DND-41 (cell line): ENCODE measurements at regions not wholly inside any gene's neighbourhood (a gene's known extent, or its start where the extent isn't known, plus 50 kb on each side); places are given as distances from the start of the nearest gene placed in this dataset.

Experiments used
- ATAC-seq: fragments of 200-7000 bp; cut with Tn5 transposase; 3 replicates; pipeline ENCODE4 v1.9.1; 2021; ENCODE audit warnings: low read depth; ENCODE audit not compliant: insufficient read depth
- DNase-seq: peaks from one replicate; pipeline ENCODE4 v3.0.0-alpha.2; 2020
- H2AFZ ChIP-seq: 2 replicates; pipeline ENCODE4 v1.6.0; 2012; ENCODE audit warnings: low read depth, low read length
- H3K27ac ChIP-seq: 2 replicates; pipeline ENCODE4 v1.5.1; 2012; ENCODE audit warnings: low read length, inconsistent platforms
- H3K27me3 ChIP-seq: fragments of 200-600 bp; sonication (generic); 2 replicates; pipeline ENCODE4 v1.6.0; 2012; ENCODE audit warnings: low read length, mild to moderate bottlenecking, inconsistent platforms; ENCODE audit not compliant: insufficient read depth, poor library complexity
- H3K36me3 ChIP-seq: 2 replicates; pipeline ENCODE4 v1.5.1; 2012; ENCODE audit warnings: low read length, inconsistent platforms; ENCODE audit not compliant: insufficient read depth
- H3K4me1 ChIP-seq: 2 replicates; pipeline ENCODE4 v1.5.1; 2012; ENCODE audit warnings: mild to moderate bottlenecking, low read length; ENCODE audit not compliant: insufficient read depth
- H3K4me2 ChIP-seq: 2 replicates; pipeline ENCODE4 v1.6.0; 2012; ENCODE audit warnings: mild to moderate bottlenecking, moderate library complexity, low read length, inconsistent platforms; ENCODE audit not compliant: insufficient read depth
- H3K4me3 ChIP-seq, 2 experiments: fragments of 200-600 bp in 1 of 2; shearing (Covaris generic) in 1 of 2; 2 replicates each; pipeline ENCODE4 v1.5.1; 2012 to 2016; ENCODE audit warnings: inconsistent platforms in 2 of 2, low read length in 2 of 2, mild to moderate bottlenecking in 2 of 2, low read depth in 1 of 2, moderate library complexity in 1 of 2
- H3K79me2 ChIP-seq: 2 replicates; pipeline ENCODE4 v1.6.0; 2012; ENCODE audit warnings: low read length, inconsistent platforms; ENCODE audit not compliant: insufficient read depth
- H3K9ac ChIP-seq: 2 replicates; pipeline ENCODE4 v1.6.0; 2012; ENCODE audit warnings: low read depth, mild to moderate bottlenecking, inconsistent platforms, low read length, moderate library complexity
- H3K9me3 ChIP-seq: 2 replicates; pipeline ENCODE4 v1.5.1; 2012; ENCODE audit warnings: low read length, moderate library complexity, mild to moderate bottlenecking, inconsistent platforms; ENCODE audit not compliant: insufficient read depth, severe bottlenecking
- H4K20me1 ChIP-seq: 2 replicates; pipeline ENCODE4 v1.6.0; 2012; ENCODE audit warnings: low read length; ENCODE audit not compliant: insufficient read depth
- EZH2 ChIP-seq: IDR thresholded peaks from 3 replicates; pipeline ENCODE4 v1.6.1; 2012; ENCODE audit warnings: borderline replicate concordance, low read depth, mild to moderate bottlenecking, moderate library complexity, low read length, inconsistent platforms; ENCODE audit not compliant: severe bottlenecking
- TF ChIP-seq, protein P1 (sequence below): IDR thresholded peaks from 2 replicates; pipeline ENCODE4 v1.5.1; 2012; ENCODE audit warnings: borderline replicate concordance, low read length, moderate library complexity, mild to moderate bottlenecking; ENCODE audit not compliant: poor library complexity, severe bottlenecking; ENCODE audit errors: extremely low read depth

DNA sequence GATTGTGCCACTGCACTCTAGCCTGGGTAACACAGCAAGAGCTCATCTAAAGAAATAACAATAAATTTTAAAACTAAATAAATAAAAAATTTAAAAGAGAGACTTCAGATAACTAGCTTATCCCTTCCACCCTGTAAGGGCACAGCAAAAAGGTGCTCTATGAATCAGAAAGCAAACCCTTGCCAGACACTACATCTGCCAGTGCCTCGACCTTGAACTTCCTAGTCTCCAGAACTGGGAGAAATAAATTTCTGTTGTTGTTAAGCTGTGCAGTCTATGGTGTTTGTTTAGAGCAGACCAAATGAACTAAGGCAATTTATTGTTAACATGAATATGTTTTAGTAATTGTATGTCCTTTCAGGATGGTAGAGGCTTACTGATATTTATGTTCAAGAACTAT lies 174.9 kb upstream of the TRIM24 start:
- H3K27me3 ChIP-seq = no peaks in the 10 kb centered on the region
- no peak overlapping the region for H3K27ac ChIP-seq
- H2AFZ ChIP-seq = no peak overlapping the region
- no peaks in the 10 kb centered on the region for H4K20me1 ChIP-seq
- no peaks in the 10 kb centered on the region for H3K4me1 ChIP-seq
- ATAC-seq (no peak), DNase-seq (no peak)
- H3K9ac ChIP-seq = no peak overlapping the region
- no peak overlapping the region for H3K4me3 ChIP-seq
- H3K79me2 ChIP-seq = no peaks in the 10 kb centered on the region
- H3K4me2 ChIP-seq = no peak overlapping the region
- TF ChIP-seq, protein P1, sequence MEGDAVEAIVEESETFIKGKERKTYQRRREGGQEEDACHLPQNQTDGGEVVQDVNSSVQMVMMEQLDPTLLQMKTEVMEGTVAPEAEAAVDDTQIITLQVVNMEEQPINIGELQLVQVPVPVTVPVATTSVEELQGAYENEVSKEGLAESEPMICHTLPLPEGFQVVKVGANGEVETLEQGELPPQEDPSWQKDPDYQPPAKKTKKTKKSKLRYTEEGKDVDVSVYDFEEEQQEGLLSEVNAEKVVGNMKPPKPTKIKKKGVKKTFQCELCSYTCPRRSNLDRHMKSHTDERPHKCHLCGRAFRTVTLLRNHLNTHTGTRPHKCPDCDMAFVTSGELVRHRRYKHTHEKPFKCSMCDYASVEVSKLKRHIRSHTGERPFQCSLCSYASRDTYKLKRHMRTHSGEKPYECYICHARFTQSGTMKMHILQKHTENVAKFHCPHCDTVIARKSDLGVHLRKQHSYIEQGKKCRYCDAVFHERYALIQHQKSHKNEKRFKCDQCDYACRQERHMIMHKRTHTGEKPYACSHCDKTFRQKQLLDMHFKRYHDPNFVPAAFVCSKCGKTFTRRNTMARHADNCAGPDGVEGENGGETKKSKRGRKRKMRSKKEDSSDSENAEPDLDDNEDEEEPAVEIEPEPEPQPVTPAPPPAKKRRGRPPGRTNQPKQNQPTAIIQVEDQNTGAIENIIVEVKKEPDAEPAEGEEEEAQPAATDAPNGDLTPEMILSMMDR = no peak
- no peak for TF ChIP-seq EZH2
- peaks cover 2% of the 10 kb centered on the region for H3K9me3 ChIP-seq
- no peaks in the 10 kb centered on the region for H3K36me3 ChIP-seq

DNA sequence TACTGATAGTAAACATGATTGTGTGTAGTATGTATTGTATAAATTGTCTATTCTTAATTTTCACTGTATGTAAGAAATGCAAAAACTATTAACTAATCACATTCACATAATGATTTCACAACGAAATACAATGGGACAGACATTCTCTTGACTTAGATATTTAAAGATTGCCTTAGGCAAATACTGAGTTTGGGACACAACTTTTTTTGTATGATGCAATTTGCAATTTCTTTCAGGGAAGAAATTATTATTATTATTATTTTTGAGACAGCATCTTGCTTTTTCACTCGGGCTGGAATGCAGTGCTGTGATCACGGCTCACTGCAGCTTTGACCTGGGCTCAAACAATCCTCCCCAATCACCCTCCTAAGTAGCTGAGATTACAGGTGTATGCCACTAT lies 173.2 kb upstream of the TRIM24 start:
- no peak for ATAC-seq
- TF ChIP-seq, protein P1 = no peak
- no peak for TF ChIP-seq EZH2
- Histone ChIP-seq H3K4me2 (no peak overlapping the region), H3K27ac (no peak overlapping the region), H3K9me3 (peaks cover 2% of the 10 kb centered on the region), H3K27me3 (no peaks in the 10 kb centered on the region), H3K4me1 (no peaks in the 10 kb centered on the region), H3K36me3 (no peaks in the 10 kb centered on the region), H4K20me1 (no peaks in the 10 kb centered on the region), H3K9ac (no peak overlapping the region), H3K4me3 (no peak overlapping the region), H2AFZ (no peak overlapping the region), H3K79me2 (no peaks in the 10 kb centered on the region)
- no peak for DNase-seq

DNA sequence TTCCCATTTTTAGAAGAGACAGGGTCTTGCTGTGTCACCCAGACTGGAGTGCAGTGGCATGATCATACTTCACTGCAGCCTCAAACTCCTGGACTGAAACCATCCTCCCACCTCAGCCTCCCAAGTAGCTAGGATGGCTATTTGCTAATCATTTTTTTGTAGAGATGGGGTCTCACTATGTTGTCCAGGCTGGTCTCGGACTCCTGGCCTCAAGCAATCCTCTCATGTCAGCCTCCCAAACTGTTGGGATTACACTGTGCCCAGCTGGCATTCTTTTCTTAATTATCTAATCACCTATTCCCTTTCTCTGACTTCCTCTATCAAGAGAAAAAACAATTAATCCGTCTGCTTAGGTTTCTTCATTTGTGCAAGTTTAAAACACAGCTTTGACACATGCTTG lies 172.5 kb upstream of the TRIM24 start:
- H4K20me1 ChIP-seq = no peaks in the 10 kb centered on the region
- no peak for TF ChIP-seq EZH2
- TF ChIP-seq, protein P1 = no peak

DNA sequence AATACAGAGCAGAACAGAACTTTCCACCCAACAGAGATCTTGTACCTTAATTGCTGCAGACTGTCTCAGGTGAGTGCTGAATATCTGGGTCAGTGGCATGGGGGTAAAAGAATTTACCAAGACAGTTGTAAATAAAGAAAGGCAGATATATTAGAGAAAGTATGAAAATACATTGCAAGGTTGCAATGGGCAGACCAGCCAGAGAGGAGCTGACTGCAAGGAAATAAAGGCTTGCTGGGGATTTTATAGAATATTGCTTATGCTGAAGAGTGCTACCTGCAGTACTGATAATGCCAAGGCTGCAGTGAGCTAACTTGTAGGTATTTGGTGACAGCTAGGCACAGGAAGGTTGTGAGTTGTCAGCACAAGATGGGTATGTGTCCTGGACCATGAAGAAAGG lies 171.0 kb upstream of the TRIM24 start:
- no peaks in the 10 kb centered on the region for H3K27me3 ChIP-seq
- no peak overlapping the region for H3K4me2 ChIP-seq
- no peaks in the 10 kb centered on the region for H3K79me2 ChIP-seq
- H3K9ac ChIP-seq = no peak overlapping the region
- no peaks in the 10 kb centered on the region for H3K4me1 ChIP-seq
- no peak overlapping the region for H3K4me3 ChIP-seq
- H3K27ac ChIP-seq = no peak overlapping the region
- no peak for ATAC-seq
- no peaks in the 10 kb centered on the region for H3K36me3 ChIP-seq
- peaks cover 2% of the 10 kb centered on the region for H3K9me3 ChIP-seq
- TF ChIP-seq, protein P1 = no peak
- no peak for TF ChIP-seq EZH2
- no peak for DNase-seq
- no peaks in the 10 kb centered on the region for H4K20me1 ChIP-seq
- H2AFZ ChIP-seq = no peak overlapping the region

More for the DNA sequence above, 172.5 kb upstream of the TRIM24 start:
- Histone ChIP-seq H3K4me3 (no peak overlapping the region), H3K27me3 (no peaks in the 10 kb centered on the region), H3K36me3 (no peaks in the 10 kb centered on the region), H3K27ac (no peak overlapping the region), H3K4me2 (no peak overlapping the region), H3K79me2 (no peaks in the 10 kb centered on the region), H3K4me1 (no peaks in the 10 kb centered on the region), H3K9ac (no peak overlapping the region), H3K9me3 (peaks cover 2% of the 10 kb centered on the region), H2AFZ (no peak overlapping the region)
- no peak for DNase-seq
- no peak for ATAC-seq
